A673 (cell line): ENCODE measurements at regions not wholly inside any gene's neighbourhood (a gene's known extent, or its start where the extent isn't known, plus 50 kb on each side); places are given as distances from the start of the nearest gene placed in this dataset.

Experiments
- BruUV-seq: library from RNA; stranded (reverse); fragments of 400-500 nt; replicated peaks from 2 replicates; lab custom pipeline; 2021; lab: Mats Ljungman, UMichigan
- CTCF ChIA-PET: fragments of 300-600 bp; sonication (Branson Sonifier 250); formaldehyde crosslinking; loops from one replicate; lab custom pipeline; 2022; ENCODE audit warnings: antibody characterized with exemption; lab: Charles Lee
- POLR2A ChIA-PET: fragments of 300-600 bp; sonication (Branson Sonifier 250); formaldehyde crosslinking; loops from one replicate; lab custom pipeline; 2022; ENCODE audit warnings: antibody characterized with exemption; ENCODE audit not compliant: low non-redundant PET; lab: Charles Lee
- DNase-seq: peaks from one replicate; pipeline ENCODE4 v3.0.0-alpha.2; 2015; ENCODE audit warnings: low spot score
- H3K27ac ChIP-seq: fragments of 200-600 bp; sonication (generic); 2 replicates; pipeline ENCODE4 v1.5.1; 2016; ENCODE audit warnings: mixed run types, low read depth, mild to moderate bottlenecking, mixed read lengths, antibody characterized with exemption, low read length; ENCODE audit not compliant: poor library complexity, severe bottlenecking
- H3K27me3 ChIP-seq: fragments of 200-600 bp; sonication (generic); replicated peaks from 2 replicates; pipeline ENCODE4 v1.6.1; 2017; ENCODE audit warnings: mixed run types, low read depth, mild to moderate bottlenecking, mixed read lengths, antibody characterized with exemption, low read length; ENCODE audit not compliant: insufficient read depth, poor library complexity
- H3K36me3 ChIP-seq: fragments of 200-600 bp; sonication (generic); 2 replicates; pipeline ENCODE4 v1.6.1; 2016; ENCODE audit warnings: mixed run types, mild to moderate bottlenecking, mixed read lengths, antibody characterized with exemption, low read length; ENCODE audit not compliant: insufficient read depth, poor library complexity, severe bottlenecking
- H3K4me1 ChIP-seq: fragments of 200-600 bp; sonication (generic); 2 replicates; pipeline ENCODE4 v1.6.1; 2017; ENCODE audit warnings: mixed run types, mild to moderate bottlenecking, mixed read lengths, antibody characterized with exemption, low read length; ENCODE audit not compliant: insufficient read depth, poor library complexity, severe bottlenecking
- H3K4me3 ChIP-seq: fragments of 200-600 bp; sonication (generic); 2 replicates; pipeline ENCODE4 v1.5.1; 2016; ENCODE audit warnings: low read depth, mixed run types, mild to moderate bottlenecking, mixed read lengths, low read length; ENCODE audit not compliant: poor library complexity, severe bottlenecking
- H3K9me3 ChIP-seq: fragments of 200-600 bp; sonication (generic); 2 replicates; pipeline ENCODE4 v1.6.1; 2016; ENCODE audit warnings: mixed run types, low read depth, mild to moderate bottlenecking, mixed read lengths, antibody characterized with exemption, low read length; ENCODE audit not compliant: poor library complexity, severe bottlenecking
- EZH2 ChIP-seq: fragments of 200-600 bp; sonication (generic); IDR thresholded peaks from 2 replicates; pipeline ENCODE4 v1.6.1; 2017; ENCODE audit warnings: borderline replicate concordance, low read depth, mild to moderate bottlenecking, mixed read lengths, antibody characterized with exemption, low read length; ENCODE audit not compliant: poor library complexity, severe bottlenecking
- intact Hi-C: fragments of 100-400 bp; cut with micrococcal nuclease; formaldehyde crosslinking; loops from one replicate; pipeline ENCODE4 v1.10.0; 2022; ENCODE audit not compliant: unreplicated experiment
- TF ChIP-seq, protein P1 (sequence below): fragments of 300-800, 200-600 bp; sonication (generic); conservative IDR thresholded peaks from 2 replicates; pipeline ENCODE4 v1.5.1; 2017; ENCODE audit warnings: low read depth, mild to moderate bottlenecking, antibody characterized with exemption, low read length, moderate library complexity, mixed read lengths

DNA sequence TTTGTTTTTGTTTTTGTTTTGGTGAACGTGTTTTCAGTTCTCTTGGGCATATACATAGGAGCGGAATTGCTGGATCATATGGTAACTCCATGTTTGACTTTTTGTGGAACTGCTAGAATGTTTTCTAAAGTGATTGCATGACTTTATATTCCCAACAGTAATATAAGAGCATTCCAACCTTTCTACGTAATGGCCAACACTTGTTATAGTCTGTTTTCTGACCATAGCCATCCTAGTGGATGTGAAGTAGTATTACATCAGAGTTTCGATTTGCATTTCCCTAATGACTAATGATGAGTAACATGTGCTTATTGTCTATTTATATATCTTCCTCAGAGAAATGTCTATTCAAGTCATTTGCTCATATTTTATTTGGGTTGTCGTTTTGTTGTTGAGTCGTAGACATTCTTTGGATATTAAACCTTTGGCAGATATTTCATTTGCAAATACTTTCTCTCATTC, 268.7 kb downstream of the AEBP2 start:
- Histone ChIP-seq H3K36me3 (no peaks in the 10 kb centered on the region), H3K4me3 (no peak overlapping the region), H3K9me3 (no peaks in the 10 kb centered on the region), H3K27me3 (no peaks in the 10 kb centered on the region), H3K27ac (no peak overlapping the region), H3K4me1 (no peaks in the 10 kb centered on the region)
- BruUV-seq, result no TSS peak
- intact Hi-C loops, result no loop called here
- POLR2A ChIA-PET, result no interaction called here
- no peak for TF ChIP-seq EZH2
- TF ChIP-seq, protein P1, sequence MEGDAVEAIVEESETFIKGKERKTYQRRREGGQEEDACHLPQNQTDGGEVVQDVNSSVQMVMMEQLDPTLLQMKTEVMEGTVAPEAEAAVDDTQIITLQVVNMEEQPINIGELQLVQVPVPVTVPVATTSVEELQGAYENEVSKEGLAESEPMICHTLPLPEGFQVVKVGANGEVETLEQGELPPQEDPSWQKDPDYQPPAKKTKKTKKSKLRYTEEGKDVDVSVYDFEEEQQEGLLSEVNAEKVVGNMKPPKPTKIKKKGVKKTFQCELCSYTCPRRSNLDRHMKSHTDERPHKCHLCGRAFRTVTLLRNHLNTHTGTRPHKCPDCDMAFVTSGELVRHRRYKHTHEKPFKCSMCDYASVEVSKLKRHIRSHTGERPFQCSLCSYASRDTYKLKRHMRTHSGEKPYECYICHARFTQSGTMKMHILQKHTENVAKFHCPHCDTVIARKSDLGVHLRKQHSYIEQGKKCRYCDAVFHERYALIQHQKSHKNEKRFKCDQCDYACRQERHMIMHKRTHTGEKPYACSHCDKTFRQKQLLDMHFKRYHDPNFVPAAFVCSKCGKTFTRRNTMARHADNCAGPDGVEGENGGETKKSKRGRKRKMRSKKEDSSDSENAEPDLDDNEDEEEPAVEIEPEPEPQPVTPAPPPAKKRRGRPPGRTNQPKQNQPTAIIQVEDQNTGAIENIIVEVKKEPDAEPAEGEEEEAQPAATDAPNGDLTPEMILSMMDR, result 0 out of 2 replicates have a peak, but pooled peaks have one; percentile 20
- CTCF ChIA-PET, result no interaction called here
- DNase-seq, result peak; percentile 14

DNA sequence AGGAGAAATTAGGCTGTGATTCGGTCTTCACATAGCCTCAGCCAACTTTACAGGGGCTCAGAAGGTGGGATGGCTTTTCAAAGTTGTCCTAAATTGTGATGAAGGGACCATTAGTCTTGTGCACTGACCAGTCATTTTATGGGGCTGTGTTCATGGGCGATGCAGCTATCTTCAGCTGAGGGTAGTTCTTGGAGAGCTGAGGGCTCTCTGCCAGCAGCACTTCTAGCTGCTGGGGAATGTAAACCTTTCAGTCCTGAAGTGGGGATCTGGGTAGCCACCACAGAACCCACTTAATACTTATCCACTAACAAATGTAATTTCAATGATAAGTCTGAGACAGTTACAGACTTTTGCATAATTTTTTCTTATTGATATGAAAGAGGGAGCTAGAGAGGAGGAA, 270.6 kb downstream of the AEBP2 start:
- no peaks in the 10 kb centered on the region for H3K36me3 ChIP-seq
- TF ChIP-seq, protein P1, result no peak
- no peak for TF ChIP-seq EZH2
- no peaks in the 10 kb centered on the region for H3K4me1 ChIP-seq
- H3K4me3 ChIP-seq, result no peak overlapping the region
- POLR2A ChIA-PET, result no interaction called here
- no peak overlapping the region for H3K27ac ChIP-seq
- CTCF ChIA-PET, result interaction anchor here (0.5 kb wide), 1 partner anchor 135 kb away, joined by 3 read pairs; no protein-coding TSS in a partner anchor
- no peak for DNase-seq
- H3K27me3 ChIP-seq, result no peaks in the 10 kb centered on the region
- BruUV-seq, result no TSS peak
- H3K9me3 ChIP-seq, result no peaks in the 10 kb centered on the region
- intact Hi-C loops, result loop anchor here (10.0 kb wide), 1 partner anchor 135 kb away; no protein-coding TSS in a partner anchor

DNA sequence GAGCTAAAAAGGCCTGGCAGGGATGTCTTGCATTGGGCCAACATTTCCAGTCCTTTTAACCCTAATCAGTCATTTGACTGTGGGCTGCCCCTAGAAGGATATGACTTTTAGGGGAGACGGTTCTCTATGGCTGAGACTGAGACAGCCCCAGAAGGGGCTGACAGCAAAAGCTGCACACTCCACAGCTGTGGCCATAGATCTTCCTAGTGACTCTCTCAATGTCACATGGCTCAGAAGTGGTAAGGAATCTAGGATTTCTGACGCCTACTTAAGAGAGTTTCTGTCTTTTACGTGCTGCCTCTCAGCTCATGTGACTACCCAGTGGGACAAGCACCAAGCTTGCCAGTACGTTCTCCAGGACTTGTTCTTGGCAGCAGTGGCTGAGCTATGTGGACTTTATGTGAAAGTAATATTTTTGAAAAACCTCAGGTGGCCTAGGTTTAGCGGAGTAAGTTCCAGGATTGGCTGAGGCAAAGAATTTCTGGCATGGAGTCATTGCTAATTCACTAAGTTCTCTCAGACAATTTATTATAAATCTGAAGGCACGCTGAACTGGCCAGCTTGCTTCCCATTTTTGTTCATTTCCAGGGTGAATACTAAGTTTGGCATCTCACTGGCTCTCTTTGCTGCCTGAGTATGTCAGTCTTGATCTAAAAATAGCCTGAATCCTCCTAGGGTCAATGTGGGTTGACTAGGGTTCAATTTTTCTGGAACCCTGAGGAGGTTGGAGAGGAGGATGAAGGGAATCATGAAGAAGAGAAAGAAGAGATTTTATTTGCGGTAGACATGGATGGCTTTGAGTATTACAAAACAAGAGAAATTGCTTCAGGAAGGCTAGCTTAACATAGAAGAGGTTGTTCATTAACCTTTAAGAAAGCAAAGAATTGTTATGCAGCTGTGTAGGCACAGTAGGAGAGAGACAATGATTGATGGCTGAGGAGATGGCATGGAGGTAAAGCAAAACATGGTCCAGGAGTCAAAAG, 271.8 kb downstream of the AEBP2 start:
- no peaks in the 10 kb centered on the region for H3K9me3 ChIP-seq
- CTCF ChIA-PET, result no interaction called here
- BruUV-seq, result no TSS peak
- no peaks in the 10 kb centered on the region for H3K36me3 ChIP-seq
- H3K27ac ChIP-seq, result no peak overlapping the region
- no peaks in the 10 kb centered on the region for H3K27me3 ChIP-seq
- no peak for DNase-seq
- no peaks in the 10 kb centered on the region for H3K4me1 ChIP-seq
- H3K4me3 ChIP-seq, result no peak overlapping the region
- TF ChIP-seq EZH2, result no peak
- TF ChIP-seq, protein P1, result no peak
- intact Hi-C loops, result loop anchor here (10.0 kb wide), 1 partner anchor 136 kb away; no protein-coding TSS in a partner anchor
- POLR2A ChIA-PET, result interaction anchor here (0.6 kb wide), 1 partner anchor 252 kb away, joined by 3 read pairs; no protein-coding TSS in a partner anchor
